Astrocyte (in vitro differentiated cells and primary cell): ENCODE measurements at regions not wholly inside any gene's neighbourhood (a gene's known extent, or its start where the extent isn't known, plus 50 kb on each side); places are given as distances from the start of the nearest gene placed in this dataset.

Experiments used
- DNase-seq: peaks from one replicate; pipeline ENCODE4 v3.0.0-alpha.2; 2010; ENCODE audit warnings: low read depth
- FAIRE-seq: peaks from 2 replicates; lab custom pipeline; 2011; peaks lifted over from hg19 to GRCh38; lab: Jason Lieb, UNC
- H2AFZ ChIP-seq: 2 replicates; pipeline ENCODE4 v1.6.0; 2012; ENCODE audit warnings: low read depth, low read length, inconsistent platforms
- H3K27ac ChIP-seq: 2 replicates; pipeline ENCODE4 v1.5.1; 2011; ENCODE audit warnings: low read depth, low read length, inconsistent platforms
- H3K27me3 ChIP-seq: 2 replicates; pipeline ENCODE4 v1.6.0; 2011; ENCODE audit warnings: low read length, inconsistent platforms; ENCODE audit not compliant: insufficient read depth
- H3K36me3 ChIP-seq: 2 replicates; pipeline ENCODE4 v1.5.1; 2011; ENCODE audit warnings: low read length, inconsistent platforms; ENCODE audit not compliant: insufficient read depth
- H3K4me1 ChIP-seq: 2 replicates; pipeline ENCODE4 v1.5.1; 2011; ENCODE audit warnings: low read length, inconsistent platforms; ENCODE audit not compliant: insufficient read depth
- H3K4me2 ChIP-seq: 2 replicates; pipeline ENCODE4 v1.6.0; 2012; ENCODE audit warnings: low read length, inconsistent platforms
- H3K4me3 ChIP-seq: 2 replicates; pipeline ENCODE4 v1.5.1; 2011; ENCODE audit warnings: low read depth, mild to moderate bottlenecking, low read length, inconsistent platforms; ENCODE audit not compliant: insufficient read depth
- H3K79me2 ChIP-seq: 2 replicates; pipeline ENCODE4 v1.6.0; 2012; ENCODE audit warnings: mild to moderate bottlenecking, low read length, inconsistent platforms; ENCODE audit not compliant: insufficient read depth
- H3K9ac ChIP-seq: 2 replicates; pipeline ENCODE4 v1.6.0; 2012; ENCODE audit warnings: mild to moderate bottlenecking, low read length, inconsistent platforms
- H3K9me3 ChIP-seq: 2 replicates; pipeline ENCODE4 v1.5.1; 2012; ENCODE audit warnings: low read depth, mild to moderate bottlenecking, low read length, inconsistent platforms; ENCODE audit not compliant: insufficient read depth
- H4K20me1 ChIP-seq: 2 replicates; pipeline ENCODE4 v1.6.0; 2012; ENCODE audit warnings: low read length, inconsistent platforms; ENCODE audit not compliant: insufficient read depth
- H3K27ac Mint-ChIP-seq: one replicate; pipeline ENCODE4 v1.8.0; 2021; ENCODE audit warnings: mild to moderate bottlenecking, mixed read lengths; ENCODE audit not compliant: unreplicated experiment
- H3K27me3 Mint-ChIP-seq: one replicate; pipeline ENCODE4 v1.8.0; 2021; ENCODE audit warnings: low read depth, mixed read lengths; ENCODE audit not compliant: unreplicated experiment
- H3K36me3 Mint-ChIP-seq: one replicate; pipeline ENCODE4 v1.8.0; 2021; ENCODE audit warnings: low read depth, mixed read lengths; ENCODE audit not compliant: unreplicated experiment
- H3K4me1 Mint-ChIP-seq: one replicate; pipeline ENCODE4 v1.8.0; 2021; ENCODE audit warnings: low read depth, mixed read lengths; ENCODE audit not compliant: unreplicated experiment
- H3K4me3 Mint-ChIP-seq: one replicate; pipeline ENCODE4 v1.8.0; 2021; ENCODE audit warnings: mild to moderate bottlenecking, moderate library complexity, mixed read lengths; ENCODE audit not compliant: unreplicated experiment
- H3K9me3 Mint-ChIP-seq: one replicate; pipeline ENCODE4 v1.8.0; 2021; ENCODE audit warnings: mild to moderate bottlenecking, mixed read lengths; ENCODE audit not compliant: unreplicated experiment
- CTCF ChIP-seq: IDR thresholded peaks from 2 replicates; pipeline ENCODE4 v1.5.1; 2011; ENCODE audit warnings: low read depth, mild to moderate bottlenecking, inconsistent platforms, low read length, moderate library complexity; ENCODE audit not compliant: insufficient read depth
- EZH2 ChIP-seq: IDR thresholded peaks from 2 replicates; pipeline ENCODE4 v1.6.1; 2012; ENCODE audit warnings: mild to moderate bottlenecking, low read length, inconsistent platforms; ENCODE audit not compliant: insufficient read depth

DNA sequence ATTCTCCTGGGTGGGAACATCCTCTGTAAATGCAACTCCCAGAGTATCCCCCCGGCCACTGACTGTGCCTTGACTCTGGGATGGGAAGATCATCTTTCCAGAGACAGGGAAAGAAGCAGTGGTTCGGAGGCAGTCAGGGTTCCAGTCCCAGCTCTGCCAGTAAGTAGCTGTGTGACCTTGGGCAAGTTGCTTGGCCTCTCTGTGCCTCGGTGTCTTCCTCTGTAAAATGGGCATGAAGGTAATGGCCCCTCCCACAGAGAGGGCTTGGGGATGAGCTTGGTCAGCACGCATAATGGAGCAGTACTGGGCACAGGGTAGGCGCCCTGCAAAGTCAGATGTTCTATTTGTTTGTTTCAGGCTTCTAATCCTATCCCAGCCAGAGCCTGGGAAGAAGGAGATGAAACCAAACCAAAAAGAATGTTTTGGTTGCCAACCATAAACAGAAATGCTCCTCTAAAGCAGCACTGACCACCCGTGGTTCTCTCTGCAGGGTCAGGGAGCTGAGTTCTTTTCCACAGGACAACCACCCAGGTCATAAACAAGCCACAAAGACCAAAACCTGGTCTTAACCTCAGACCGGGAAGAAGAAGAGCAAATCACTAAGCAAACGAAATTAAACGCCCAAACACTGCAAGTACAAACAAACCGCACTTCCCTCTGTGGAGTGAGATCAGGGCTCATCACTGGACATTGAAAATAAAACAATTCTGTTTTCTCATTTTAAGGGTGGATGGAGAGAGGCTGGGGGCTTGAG is 381.0 kb upstream of the SULF2 start:
- H3K36me3 Mint-ChIP-seq: no peaks in the 10 kb centered on the region
- H3K9me3 Mint-ChIP-seq: no peaks in the 10 kb centered on the region
- Histone ChIP-seq H3K79me2 (no peaks in the 10 kb centered on the region), H3K9ac (no peak overlapping the region), H3K4me2 (no peak overlapping the region), H3K27ac (no peak overlapping the region), H3K27me3 (peaks cover 32% of the 10 kb centered on the region), H3K4me3 (no peak overlapping the region), H4K20me1 (no peaks in the 10 kb centered on the region), H3K9me3 (no peaks in the 10 kb centered on the region), H2AFZ (no peak overlapping the region), H3K4me1 (no peaks in the 10 kb centered on the region), H3K36me3 (no peaks in the 10 kb centered on the region)
- no peak for FAIRE-seq
- TF ChIP-seq CTCF (no peak), EZH2 (no peak)
- no peaks in the 10 kb centered on the region for H3K4me1 Mint-ChIP-seq
- H3K4me3 Mint-ChIP-seq: no peak overlapping the region
- no peak for DNase-seq
- no peak overlapping the region for H3K27ac Mint-ChIP-seq
- H3K27me3 Mint-ChIP-seq: peaks cover 58% of the 10 kb centered on the region

- H3K27ac ChIP-seq: no peak overlapping the region
- Mint-ChIP-seq H3K27ac (no peak overlapping the region), H3K27me3 (peaks cover 55% of the 10 kb centered on the region), H3K4me3 (no peak overlapping the region), H3K36me3 (no peaks in the 10 kb centered on the region), H3K4me1 (no peaks in the 10 kb centered on the region), H3K9me3 (no peaks in the 10 kb centered on the region)
- H3K9ac ChIP-seq: no peak overlapping the region
- DNase-seq: no peak
- no peak overlapping the region for H3K4me3 ChIP-seq
- FAIRE-seq: no peak
- TF ChIP-seq CTCF: no peak
- TF ChIP-seq EZH2: no peak
- H3K79me2 ChIP-seq: no peaks in the 10 kb centered on the region
- H3K4me1 ChIP-seq: no peaks in the 10 kb centered on the region
- H4K20me1 ChIP-seq: no peaks in the 10 kb centered on the region
- no peak overlapping the region for H3K4me2 ChIP-seq
- H3K36me3 ChIP-seq: no peaks in the 10 kb centered on the region
- peaks cover 26% of the 10 kb centered on the region for H3K27me3 ChIP-seq
- H3K9me3 ChIP-seq: no peaks in the 10 kb centered on the region
- H2AFZ ChIP-seq: no peak overlapping the region
Measured at GRCh38 chr20:48165401-48165685, 380.1 kb upstream of the SULF2 start.
